Hematopoietic multipotent progenitor cell treated with erythropoietin and hydrocortisone succinate and interleukin-3 and kit ligand, for 8 days (in vitro differentiated cells): ENCODE measurements at regions not wholly inside any gene's neighbourhood (a gene's known extent, or its start where the extent isn't known, plus 50 kb on each side); places are given as distances from the start of the nearest gene placed in this dataset.

ENCODE experiments used
- DNase-seq: peaks from one replicate; pipeline ENCODE4 v3.0.0-alpha.2; 2015

DNA sequence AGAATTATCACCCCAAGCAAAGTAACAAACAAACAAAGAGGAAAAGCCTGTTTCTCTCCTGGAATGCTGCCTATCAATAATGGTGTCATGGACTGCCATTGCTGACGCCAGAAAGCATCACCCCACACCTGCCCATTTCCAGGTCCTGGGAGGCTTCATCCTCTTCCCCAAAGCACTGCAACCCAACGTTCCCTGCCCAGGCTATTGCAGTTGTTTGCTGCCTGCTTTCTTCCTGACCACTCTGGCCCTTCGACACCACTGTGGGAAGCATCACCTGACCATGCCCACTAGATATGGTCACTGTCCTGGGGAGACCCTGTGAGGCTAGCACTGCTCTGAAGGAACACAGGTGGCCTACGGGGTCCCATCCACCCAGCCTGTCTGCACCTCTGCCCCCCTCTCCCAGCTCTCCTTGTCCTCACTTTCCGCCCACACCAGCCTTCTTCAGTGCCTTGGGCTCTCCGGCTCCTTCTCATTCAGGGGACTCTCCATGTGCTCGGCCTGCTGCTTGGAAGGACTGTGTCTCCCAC lies 439.6 kb downstream of the GLRX3 start:
- no peak for DNase-seq

DNA sequence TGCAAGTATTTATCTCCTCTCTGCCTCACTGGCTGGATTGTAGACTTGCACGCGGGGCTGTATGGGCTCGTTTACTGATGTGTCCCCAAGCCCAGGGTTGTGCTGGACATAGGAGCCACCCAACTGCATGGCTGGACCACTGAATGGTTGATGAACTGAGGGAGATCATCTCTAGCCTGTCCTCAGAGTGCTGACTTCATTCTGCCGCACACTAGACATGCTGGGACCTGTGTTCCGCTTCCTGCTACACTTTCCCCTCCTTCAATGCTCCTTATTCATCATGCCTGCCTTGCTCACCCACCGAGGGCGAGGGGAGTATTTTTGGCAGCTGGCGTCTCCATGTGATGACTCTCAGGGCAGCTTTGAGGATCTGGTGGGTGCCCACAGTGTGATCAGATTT lies 440.2 kb downstream of the GLRX3 start:
- DNase-seq: no peak

DNA sequence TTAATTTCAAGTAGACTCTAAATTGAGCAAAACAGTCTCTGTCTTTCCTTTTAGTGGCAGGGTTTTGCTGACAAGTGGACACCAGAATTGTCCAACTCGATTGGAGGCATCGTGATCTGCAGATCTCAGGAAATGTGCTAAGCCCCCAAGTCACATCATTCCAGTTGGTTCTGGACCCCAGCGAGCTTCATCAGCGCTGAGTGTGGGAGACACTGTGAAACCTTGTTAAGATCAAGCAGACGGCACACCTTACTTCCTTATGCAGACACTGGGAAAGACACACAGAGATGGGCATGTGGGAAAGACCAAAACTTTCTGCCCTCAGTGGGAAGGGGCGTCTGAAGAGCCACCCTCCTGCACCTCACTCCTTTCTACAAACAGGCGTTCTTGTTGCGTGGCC lies 440.8 kb downstream of the GLRX3 start:
- no peak for DNase-seq

DNA sequence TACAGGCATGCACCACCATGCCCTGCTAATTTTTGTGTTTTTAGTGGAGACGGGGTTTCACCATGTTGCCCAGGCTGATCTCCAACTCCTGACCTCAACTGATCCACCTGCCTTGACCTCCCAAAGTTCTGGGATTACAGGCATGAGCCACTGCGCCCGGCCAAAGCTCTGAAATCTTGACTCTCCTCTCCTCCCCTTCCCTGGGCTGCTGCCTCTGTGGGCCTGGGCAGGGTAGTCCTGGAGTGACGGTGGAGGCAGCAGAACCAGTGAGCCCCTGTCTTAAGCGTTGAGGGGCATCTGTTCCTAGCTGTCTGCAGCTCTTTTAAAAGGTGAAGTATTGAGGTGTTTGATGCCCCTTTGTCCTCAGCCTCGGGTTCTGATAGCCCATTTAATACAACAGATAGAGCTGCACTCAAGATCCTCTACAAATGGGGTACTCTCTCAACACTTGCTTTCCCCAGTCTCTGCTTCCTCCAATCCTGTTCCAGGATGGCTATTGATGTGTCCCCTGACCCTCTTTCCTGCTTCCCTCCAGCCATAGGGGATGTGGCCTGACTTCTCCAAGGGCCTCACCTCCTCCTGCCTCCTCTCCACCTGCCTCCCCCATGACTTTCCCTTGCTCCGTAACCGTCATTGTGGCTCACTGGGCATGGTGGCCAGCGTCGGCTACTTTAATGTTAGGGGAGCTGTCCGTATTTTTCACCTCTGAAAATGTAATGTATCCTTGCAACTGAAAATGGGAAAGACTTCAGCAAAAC lies 442.5 kb downstream of the GLRX3 start:
- DNase-seq: no peak

DNA sequence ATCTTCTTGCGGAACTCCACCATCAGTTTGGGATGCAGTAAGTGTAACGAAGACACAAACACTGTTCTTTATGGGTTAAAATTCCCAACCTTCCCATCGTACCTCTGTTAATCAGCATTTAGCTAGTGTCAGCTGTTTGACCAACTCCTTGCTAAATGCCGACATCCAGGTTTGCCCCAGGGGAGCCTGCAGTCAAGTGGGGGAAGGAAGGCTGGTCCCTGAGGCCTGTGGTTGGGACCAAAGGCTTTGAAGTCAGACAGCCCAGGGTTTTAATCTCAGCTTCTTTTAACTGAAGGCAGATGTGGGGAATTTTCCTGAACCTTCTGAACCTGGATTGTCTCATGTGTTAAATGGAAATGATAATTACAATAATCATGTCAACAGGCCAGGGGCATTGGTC lies 443.7 kb downstream of the GLRX3 start:
- DNase-seq: no peak

DNA sequence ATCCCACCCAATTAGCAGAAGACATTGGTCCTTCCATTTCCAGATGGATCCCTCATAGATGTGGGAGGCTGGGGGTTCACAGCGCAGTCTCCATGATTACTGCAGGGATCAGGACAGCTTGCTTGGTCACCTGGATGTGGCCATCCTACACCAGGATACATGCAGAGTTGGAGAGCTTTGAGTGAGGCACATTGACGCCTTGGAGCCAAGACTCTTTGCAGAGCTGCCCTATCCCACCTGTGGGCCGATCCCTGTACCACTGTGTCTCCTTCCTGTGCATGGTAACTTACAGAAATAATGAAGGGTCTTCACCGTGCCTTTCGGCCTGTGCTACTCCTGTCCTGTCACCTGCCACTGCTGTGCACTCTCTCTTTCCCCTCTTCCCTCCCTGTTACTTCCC lies 444.8 kb downstream of the GLRX3 start:
- no peak for DNase-seq

DNA sequence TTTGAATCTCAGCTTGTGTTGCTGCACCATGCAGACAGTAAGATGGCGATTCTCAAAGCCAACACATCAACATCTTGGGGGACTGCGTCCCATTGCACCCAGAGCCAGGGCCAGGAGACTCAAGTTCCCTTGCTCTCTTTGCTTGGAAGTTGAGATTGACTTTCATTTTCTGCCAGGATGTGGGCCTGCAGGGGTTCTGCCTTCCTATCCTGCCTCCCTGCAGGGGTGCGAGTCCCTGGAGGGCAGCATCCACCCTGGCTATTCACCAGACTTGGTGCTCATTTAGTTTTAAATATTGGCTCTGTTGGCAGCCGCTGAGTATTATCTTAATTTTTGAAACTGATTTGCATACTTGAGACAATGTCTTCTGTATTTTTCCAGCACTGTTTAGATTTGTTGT lies 451.5 kb downstream of the GLRX3 start:
- DNase-seq: no peak

DNA sequence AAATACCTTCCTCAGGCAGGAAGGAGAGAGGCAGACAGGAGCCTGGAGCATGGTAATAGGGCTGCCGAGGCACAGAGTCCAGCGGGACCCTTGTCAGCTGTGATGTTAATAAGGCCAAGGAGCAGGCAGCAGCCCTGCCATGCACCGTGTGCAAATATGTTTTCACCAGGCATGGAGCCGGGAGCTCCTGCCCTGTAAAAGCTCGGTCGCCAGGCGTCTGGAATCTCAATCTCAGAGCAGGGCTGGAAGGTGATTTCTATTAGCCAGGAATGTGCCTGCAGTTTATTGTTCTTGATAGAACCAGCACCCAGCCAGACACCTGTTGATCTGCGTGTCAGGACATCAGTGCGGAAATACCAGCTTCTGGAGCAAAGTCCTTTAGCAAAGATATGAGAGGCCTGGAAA lies 469.8 kb downstream of the GLRX3 start:
- no peak for DNase-seq

DNA sequence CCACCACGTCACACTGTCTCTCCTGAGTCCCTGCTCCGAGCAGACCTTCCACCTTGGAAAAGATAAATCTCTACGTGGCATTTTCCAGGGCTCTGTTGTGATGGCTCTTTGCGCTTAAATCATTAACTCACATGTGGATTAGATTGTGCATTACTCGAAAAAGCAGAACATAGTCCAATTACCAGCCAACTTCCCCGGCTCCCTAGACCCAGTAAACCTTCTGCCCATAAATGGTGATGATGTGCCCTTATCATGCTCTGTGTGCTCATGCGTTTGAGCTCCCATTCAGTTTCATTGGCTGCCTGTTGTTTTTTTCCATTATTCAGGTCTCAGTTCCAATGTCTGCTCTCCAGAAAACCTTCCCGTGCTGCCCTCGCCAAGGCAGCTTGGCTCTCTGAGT lies 471.2 kb downstream of the GLRX3 start:
- no peak for DNase-seq

DNA sequence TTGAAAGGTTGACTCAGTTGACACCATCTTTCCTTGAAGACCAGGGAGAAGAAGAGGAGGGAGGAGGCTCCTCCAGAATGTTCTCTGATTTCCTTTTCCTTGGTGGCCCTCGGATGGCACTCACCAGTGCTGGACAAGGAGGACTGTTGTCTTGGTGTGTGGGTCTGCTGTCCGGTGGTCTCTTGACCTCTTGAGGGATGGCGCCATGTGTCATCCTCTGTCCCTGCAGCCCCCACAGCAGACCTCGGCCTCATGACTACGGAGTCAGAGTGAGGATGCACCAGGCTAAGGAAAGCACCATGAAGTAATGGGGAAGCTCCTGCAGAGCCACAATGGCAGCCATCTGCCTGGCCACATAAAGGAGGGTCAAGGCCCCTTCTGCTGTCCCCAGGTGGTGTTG lies 475.0 kb downstream of the GLRX3 start:
- no peak for DNase-seq

DNA sequence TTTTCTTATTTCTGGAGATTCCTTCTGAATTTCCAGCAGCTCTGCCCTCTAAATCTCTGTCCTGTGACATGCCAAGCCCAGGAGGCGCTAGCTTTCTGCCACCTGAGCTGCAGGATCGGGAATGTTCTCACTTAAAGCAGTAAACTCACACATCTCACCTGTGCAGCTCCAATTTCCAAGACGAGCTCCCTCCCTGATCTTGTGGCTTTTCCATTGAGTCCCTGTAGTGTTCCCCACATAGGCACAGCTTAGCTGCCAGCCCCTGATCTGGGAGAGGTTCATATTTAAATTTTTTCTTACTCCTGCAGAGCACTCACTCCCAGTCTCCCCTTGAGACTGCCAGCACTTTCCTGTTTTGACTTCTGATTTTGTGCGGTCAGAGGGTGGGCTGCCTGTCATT lies 479.3 kb downstream of the GLRX3 start:
- DNase-seq: no peak

DNA sequence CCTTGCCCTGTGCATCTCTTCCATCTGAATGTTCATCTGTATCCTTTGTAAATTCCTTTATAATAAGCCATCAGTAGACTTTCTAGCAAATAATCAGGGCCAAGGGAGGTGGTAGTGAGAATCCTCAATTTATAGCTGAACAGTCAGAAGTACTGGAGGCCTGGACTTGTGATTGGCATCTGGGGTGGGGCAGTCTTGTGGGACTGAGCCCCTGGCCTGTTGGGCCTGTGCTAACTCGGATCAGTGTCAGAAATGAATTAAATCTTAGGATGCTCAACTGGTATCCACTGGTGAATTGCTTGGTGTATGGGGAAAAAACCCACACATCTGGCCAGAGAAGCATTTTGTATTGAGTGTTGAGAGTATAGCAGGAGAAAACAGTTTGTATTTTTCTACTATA lies 481.8 kb downstream of the GLRX3 start:
- DNase-seq: no peak

DNA sequence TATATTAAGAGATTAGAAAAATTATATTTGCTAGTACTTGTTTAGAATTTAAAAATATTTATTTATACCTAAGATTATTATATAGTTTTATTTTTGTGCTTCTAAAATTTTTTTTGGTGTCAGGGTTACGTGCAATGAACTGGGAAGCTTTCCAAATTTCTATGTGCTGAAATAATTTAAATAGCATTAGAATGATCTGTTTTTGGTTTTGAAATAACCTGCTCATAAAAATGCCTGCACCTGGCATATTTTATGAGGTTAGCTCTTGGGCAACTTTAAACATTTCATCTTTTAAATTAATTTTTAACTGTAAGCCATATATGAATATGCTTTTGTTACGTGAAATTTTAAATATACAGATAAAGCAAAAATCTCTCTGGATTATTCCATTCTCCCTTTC lies 482.5 kb downstream of the GLRX3 start:
- DNase-seq: no peak

DNA sequence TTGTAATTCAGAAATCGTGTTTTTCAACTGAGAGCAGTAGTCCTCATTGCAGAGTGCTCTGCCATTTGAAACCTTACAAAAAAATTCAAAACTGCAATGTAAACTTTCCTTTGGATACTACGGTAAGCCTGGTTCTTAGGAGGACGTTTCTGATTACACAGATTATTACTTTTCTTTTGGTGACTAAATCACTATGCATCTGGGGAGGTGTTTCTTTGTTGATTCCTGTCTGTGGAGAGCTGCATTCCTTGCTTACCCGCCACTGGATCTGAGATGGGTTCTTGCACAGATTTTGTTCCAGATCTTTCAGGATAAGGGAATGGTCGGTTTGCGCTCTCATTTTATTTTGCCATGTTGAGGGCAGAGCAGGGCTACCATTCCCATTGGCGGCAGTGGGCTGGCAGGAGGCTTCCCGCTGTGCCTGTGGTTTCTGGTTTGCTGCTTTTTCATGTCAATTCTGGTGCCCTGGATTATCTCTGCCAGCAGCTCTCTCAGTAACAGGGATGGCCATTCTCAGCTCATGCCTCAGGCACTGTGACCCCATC lies 485.1 kb downstream of the GLRX3 start:
- no peak for DNase-seq

DNA sequence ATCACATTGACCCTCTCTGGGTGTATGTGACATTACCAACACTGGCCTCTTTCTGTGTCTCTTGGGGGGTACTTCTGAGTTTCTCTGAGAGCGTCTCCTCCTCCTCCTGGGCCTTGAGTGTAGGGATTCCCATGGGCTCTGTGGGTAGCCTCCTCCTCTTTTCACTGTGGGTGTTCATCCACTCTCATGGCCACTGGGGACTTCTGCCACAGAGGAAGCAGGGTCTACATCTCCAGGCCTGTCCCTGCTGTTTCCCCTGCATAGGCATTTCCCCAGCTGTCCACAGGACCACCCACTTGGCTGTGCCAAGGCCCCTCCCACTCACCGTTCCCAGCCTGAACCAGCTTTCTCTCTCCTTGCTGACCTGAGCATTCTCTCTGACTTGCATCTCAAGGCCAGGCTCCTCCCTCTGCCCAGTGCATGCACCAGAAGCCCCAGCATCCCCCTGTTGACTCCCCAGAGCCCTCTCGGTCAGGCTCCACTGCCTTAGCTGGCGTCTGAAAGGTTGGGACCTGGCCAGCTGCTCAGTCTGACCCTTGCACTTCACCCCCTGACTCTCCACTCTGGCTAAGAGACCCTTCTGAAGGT lies 487.6 kb downstream of the GLRX3 start:
- no peak for DNase-seq

DNA sequence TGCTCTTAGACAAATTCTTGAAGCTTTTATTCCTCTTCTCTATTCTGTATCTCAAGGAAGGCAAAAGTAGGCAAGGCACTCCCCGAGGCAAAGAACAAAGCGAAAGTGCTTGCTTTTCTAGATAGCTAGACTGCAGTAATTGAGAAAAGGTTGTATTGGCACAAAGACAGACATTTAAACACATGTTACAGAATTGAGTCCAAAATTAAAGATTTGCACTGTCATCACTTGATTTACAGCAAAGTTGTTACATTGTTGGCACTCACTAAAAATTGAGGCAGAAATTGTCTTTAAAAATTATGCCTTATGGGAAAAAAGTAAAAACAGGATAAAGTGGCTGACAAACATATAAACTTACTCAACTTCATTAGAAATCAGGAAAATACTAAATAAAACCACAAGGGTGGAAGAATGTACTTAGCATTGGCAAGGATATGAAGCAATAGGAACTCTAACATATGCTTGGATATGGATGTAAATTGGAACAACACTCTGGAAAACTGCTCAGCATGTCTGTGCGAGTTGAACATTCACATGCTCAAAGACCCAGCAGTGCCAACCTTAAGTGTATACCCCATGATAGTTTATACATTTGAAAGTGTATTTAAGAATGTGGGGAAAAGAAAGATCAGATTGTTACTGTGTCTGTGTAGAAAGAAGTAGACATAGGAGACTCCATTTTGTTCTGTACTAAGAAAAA lies 491.3 kb downstream of the GLRX3 start:
- no peak for DNase-seq

DNA sequence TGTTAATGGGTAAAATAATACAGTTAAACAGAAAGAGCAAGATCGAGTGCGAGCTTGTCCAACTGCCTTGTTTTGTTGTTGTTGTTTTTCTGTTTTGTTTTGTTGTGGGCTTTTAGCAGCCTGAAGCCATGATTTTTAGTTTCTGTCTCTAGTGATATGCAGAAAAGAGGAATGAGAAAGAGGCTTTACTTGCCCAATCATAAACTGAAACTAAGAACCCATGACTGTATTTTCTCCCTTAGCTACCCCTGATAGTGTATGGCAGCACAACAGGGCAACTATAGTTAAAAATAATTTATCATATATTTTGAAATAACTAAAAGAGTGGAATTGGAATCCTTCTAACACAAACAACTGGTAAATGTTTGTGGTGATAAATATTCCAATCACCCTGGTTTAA lies 493.9 kb downstream of the GLRX3 start:
- DNase-seq: no peak

DNA sequence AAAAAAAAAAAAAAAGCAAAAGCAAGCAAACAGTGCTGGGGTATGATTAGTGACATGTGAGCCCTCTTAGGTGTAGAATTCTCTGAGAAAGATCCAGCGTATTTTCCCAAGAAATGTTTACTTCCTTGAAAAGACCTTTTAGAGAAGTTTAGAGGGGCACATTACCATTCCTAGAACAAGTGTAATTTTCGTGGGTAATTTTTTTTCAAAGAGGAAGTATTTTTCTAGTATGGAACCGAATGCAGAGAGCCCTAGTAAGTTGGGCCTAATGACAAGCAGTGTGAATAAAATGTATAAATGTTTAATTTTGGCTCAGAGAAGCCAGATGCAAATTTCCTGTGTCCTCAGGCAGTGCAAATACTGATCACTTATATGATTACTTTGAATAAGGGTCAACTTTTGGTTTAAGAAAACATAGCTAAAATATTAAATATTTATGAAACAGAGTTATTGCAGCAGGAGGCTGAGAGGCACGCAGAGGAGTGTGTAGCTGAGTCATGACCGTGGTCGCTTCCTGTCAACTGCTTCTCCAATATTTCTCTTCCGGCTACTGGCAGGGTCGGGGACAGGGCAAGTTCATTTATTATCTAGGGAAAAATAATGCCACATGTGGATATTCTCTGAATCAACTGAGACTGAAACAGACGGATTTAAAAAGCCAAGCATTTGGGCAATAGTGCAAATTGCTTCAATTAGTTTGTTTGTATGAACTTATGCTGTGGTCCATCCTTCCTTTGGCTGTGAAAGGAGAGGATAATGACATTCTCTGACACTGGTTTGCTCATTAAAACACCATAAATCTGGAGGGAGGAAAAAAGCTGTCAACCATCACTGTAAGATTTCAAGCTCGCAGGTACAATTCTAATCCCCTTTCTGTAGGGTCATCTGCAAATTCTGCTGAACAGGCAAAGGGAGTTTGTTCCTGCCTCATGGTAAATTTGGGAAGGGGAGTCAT lies 495.2 kb downstream of the GLRX3 start:
- DNase-seq: peak; percentile 8

DNA sequence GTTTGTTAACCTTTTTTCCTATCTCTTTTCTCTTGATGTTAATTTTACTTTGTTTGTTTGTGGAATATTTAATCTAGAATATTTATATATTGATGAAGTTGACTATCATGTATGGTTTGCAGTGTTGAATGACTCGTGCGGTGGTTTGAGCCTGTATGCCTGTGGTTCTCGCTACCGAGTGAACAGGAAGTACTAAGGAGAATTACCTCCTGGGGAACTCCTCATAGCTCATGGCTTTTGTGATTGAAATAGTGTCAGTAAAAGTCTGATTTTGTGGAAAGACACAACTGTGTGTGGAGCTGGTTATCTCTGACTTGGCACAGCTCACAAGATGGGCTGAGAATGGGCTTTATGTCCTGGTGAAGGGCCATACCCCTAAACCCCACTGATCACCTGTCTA lies 498.6 kb downstream of the GLRX3 start:
- DNase-seq: no peak

DNA sequence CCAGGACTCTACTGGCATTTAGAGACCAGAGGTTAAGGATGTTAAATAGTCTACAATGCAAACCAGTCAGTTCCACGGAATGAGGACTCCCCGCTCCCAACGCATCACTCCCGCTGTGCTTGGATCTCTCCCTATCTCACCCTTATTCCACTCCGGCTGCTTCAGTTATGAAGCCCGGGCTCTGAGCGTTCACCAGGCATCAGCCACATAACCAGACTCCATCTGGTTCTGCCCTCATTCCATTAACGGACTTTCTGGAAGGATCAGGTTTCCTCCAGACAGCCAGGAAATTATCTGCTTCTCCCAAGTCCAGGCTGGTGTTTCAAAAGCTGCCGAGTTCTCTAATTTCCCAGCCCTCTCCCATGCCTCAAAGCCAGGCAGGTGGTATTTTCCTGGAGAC lies 499.3 kb downstream of the GLRX3 start:
- DNase-seq: no peak

DNA sequence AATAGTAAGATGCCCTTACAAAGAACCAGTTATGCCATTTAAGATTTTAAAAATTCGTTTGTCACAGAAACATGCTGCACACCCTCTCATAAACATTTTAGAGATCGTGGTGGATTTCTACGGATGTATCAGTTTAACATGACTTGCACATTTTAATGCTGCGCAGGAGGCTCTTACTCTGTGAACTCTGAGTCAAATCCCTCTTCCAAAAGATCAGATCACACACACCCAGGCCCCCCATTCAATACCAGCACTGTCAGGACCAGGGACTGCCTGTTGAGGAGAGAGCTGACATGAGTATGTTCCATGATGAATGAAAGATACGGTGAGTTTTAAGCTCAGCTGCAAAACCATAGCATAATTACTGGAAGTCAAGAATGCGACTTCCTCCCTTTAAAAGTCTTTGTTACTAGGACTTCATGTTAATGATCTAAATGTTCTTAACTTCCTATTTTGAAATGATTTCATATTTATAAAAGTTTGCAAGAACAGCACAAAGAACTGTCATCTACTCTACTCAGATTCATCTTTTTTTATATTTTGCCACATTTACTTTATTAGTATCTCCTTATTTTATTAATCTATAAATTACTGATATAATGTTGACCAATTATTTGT lies 500.2 kb downstream of the GLRX3 start:
- no peak for DNase-seq

DNA sequence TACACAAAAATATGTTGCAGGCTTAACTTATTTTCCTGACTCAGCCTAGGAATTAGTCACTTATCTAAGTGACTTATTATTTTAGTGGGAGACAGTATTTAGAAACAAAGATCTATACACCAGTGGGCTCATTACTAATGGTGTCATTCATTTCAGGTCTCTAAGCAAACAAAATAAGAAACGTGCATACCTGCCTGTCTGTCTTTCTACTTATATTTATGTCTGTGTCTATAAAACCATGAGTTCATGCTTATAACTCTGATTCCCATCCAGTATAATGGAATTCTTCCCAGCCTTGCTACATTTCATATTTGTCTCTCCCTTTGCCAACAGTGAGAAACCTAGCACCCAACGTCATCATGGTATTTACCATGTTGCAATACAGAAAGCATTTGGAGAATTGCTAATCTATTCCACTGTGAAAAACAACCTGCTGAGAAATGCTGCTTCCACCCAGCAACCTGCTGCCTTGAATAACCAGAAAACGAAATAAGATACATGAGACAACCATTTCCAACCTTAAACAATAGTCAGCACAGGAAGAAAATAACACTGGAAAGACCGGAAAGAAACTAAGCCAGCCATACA lies 501.0 kb downstream of the GLRX3 start:
- DNase-seq: no peak
